Endothelial cell of umbilical vein (primary cell): ENCODE measurements at regions not wholly inside any gene's neighbourhood (a gene's known extent, or its start where the extent isn't known, plus 50 kb on each side); places are given as distances from the start of the nearest gene placed in this dataset.

ENCODE experiments used
- CTCF ChIP-seq, 2 donors: IDR thresholded peaks; 1 replicate in 1 of 2; 2 replicates in 1 of 2; pipeline ENCODE4 v1.5.1; 2011; ENCODE audit warnings: low read length in 2 of 2, mild to moderate bottlenecking in 2 of 2, moderate library complexity in 2 of 2, control low read depth in 1 of 2, inconsistent platforms in 1 of 2, low read depth in 1 of 2; ENCODE audit not compliant: insufficient read depth in 1 of 2; ENCODE audit errors: extremely low read depth in 1 of 2
- EZH2 ChIP-seq: IDR thresholded peaks from 2 replicates; pipeline ENCODE4 v1.6.1; 2012; ENCODE audit warnings: borderline replicate concordance, low read depth, mild to moderate bottlenecking, moderate library complexity, low read length, inconsistent platforms; ENCODE audit not compliant: severe bottlenecking
- MYC ChIP-seq: IDR thresholded peaks from one replicate; pipeline ENCODE4 v1.6.1; 2011; ENCODE audit warnings: mild to moderate bottlenecking, low read depth, low read length
- POLR2A ChIP-seq: IDR thresholded peaks from 2 replicates; pipeline ENCODE4 v1.6.1; 2012; ENCODE audit warnings: low read depth, mild to moderate bottlenecking, control low read depth, low read length

- TF ChIP-seq POLR2A, result no peak
- TF ChIP-seq CTCF (IDR thresholded peaks at IDR 0.05; ENCODE audit: extremely low read depth in 1 of 2, insufficient read depth in 1 of 2, low read depth in 1 of 2, low read length in 2 of 2), result no peak
- TF ChIP-seq EZH2, result no peak
- TF ChIP-seq MYC, result no peak
Observed at GRCh38 chr18:65516209-65516608, 234.6 kb upstream of the CDH7 start.
